ENCODE measurements at regions not wholly inside any gene's neighbourhood (a gene's known extent, or its start where the extent isn't known, plus 50 kb on each side); places are given as distances from the start of the nearest gene placed in this dataset.
"Not testable (repeated sequence)": the region's sequence is repeated elsewhere in the genome, so short reads cannot be mapped to it uniquely, and the experiment has no call there.

DNA sequence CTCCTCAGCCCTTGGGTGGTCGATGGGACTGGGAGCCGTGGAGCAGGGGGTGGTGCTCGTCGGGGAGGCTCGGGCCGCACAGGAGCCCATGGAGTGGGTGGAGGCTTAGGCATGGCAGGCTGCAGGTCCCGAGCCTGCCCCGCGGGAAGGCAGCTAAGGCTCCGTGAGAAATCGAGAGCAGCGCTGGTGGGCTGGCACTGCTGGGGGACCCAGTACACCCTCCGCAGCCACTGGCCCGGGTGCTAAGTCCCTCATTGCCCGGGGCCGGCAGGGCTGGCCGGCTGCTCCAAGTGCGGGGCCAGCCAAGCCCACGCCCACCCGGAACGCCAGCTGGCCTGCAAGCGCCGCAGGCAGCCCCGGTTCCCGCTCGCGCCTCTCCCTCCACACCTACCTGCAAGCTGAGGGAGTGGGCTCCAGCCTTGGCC is 416.7 kb downstream of the KCNA4 start:
- CTCF ChIA-PET; H3K4me1 ChIP-seq (ENCODE audit: control insufficient read depth, extremely low read depth, insufficient read depth, low read length); H3K36me3 ChIP-seq (ENCODE audit: control insufficient read depth in 2 of 2, extremely low read depth in 1 of 2, insufficient read depth in 2 of 2, low read length in 2 of 2); DNase-seq (ENCODE audit: low read depth, low spot score); H3K79me2 ChIP-seq (ENCODE audit: control insufficient read depth, insufficient read depth, low read length); H3K9me1 ChIP-seq (replicated peaks; ENCODE audit: control insufficient read depth, extremely low read depth, insufficient read depth, low read length); H3K4me3 ChIP-seq (replicated peaks in 1 of 3; ENCODE audit: insufficient read depth in 1 of 3, low read depth in 1 of 3, low read length in 3 of 3); H3K4me2 ChIP-seq (ENCODE audit: insufficient read depth, low read length); intact Hi-C loops (cut with micrococcal nuclease); POLR2A ChIA-PET; H3K27ac ChIP-seq (ENCODE audit: insufficient read depth, low read depth, low read length); H3K27me3 ChIP-seq (ENCODE audit: control insufficient read depth in 2 of 2, insufficient read depth in 2 of 2, low read length in 2 of 2); H4K20me1 ChIP-seq (replicated peaks; ENCODE audit: control insufficient read depth, extremely low read depth, insufficient read depth, low read length); H3K9me3 ChIP-seq (replicated peaks; ENCODE audit: control insufficient read depth, insufficient read depth, low read length); dilution Hi-C loops (cut with MboI; ENCODE audit: extremely low pct_ligation_motif_present, low sequenced_read_pairs); H3K9ac ChIP-seq (replicated peaks; ENCODE audit: extremely low read depth, insufficient read depth, low read length); H2AFZ ChIP-seq (ENCODE audit: low read depth, low read length); BruUV-seq (replicated peaks); FAIRE-seq: not testable (repeated sequence)

DNA sequence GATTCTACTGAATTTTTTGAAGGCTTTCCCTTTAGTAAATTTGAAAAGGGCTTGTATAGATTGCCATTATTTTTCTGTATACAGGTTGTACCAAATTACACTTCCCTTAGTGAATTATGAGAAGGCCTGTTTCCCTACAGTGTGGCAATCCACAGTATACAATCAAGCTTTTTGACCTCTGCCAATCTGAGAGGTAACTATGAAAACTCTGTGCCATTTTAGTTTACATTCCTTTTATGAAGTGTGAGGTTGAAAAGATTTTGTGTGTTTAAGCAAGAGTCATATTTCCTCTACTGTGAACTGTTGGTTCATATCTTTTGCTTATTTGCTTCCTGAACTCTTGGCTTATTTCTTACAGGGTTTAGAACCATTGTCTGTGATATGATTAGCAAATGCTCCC is 432.5 kb downstream of the KCNA4 start:
- Histone ChIP-seq H3K4me2 (ENCODE audit: insufficient read depth, low read length) (no peak overlapping the region), H3K9ac (replicated peaks; ENCODE audit: extremely low read depth, insufficient read depth, low read length) (no peak overlapping the region), H3K27me3 (ENCODE audit: control insufficient read depth in 2 of 2, insufficient read depth in 2 of 2, low read length in 2 of 2) (no peaks in the 10 kb centered on the region), H3K79me2 (ENCODE audit: control insufficient read depth, insufficient read depth, low read length) (no peaks in the 10 kb centered on the region), H3K36me3 (ENCODE audit: control insufficient read depth in 2 of 2, extremely low read depth in 1 of 2, insufficient read depth in 2 of 2, low read length in 2 of 2) (no peaks in the 10 kb centered on the region), H2AFZ (ENCODE audit: low read depth, low read length) (no peak overlapping the region), H3K4me1 (ENCODE audit: control insufficient read depth, extremely low read depth, insufficient read depth, low read length) (no peaks in the 10 kb centered on the region), H3K9me1 (replicated peaks; ENCODE audit: control insufficient read depth, extremely low read depth, insufficient read depth, low read length) (no peaks in the 10 kb centered on the region), H3K9me3 (replicated peaks; ENCODE audit: control insufficient read depth, insufficient read depth, low read length) (no peaks in the 10 kb centered on the region), H3K4me3 (replicated peaks in 1 of 3; ENCODE audit: insufficient read depth in 1 of 3, low read depth in 1 of 3, low read length in 3 of 3) (no peak overlapping the region), H3K27ac (ENCODE audit: insufficient read depth, low read depth, low read length) (no peak overlapping the region), H4K20me1 (replicated peaks; ENCODE audit: control insufficient read depth, extremely low read depth, insufficient read depth, low read length) (no peaks in the 10 kb centered on the region)
- BruUV-seq (replicated peaks): no TSS peak
- DNase-seq (ENCODE audit: low read depth, low spot score) (peak; percentile 23), FAIRE-seq (no peak)
- CTCF ChIA-PET: no interaction called here
- POLR2A ChIA-PET: no interaction called here
- TF ChIP-seq FOS (IDR thresholded peaks at IDR 0.05; ENCODE audit: borderline replicate concordance, insufficient read depth, low read length) (no peak), JUN (IDR thresholded peaks at IDR 0.05; ENCODE audit: borderline replicate concordance, insufficient read depth, insufficient read length, low read depth) (no peak), GATA2 (IDR thresholded peaks at IDR 0.05; ENCODE audit: insufficient read depth, insufficient read length, low read depth, low read length) (no peak), POLR2A (IDR thresholded peaks at IDR 0.05; ENCODE audit: low read depth, low read length) (no peak), POLR2AphosphoS5 (IDR thresholded peaks at IDR 0.05; ENCODE audit: insufficient read depth, low read depth, low read length) (no peak)
- TF ChIP-seq, protein P1, sequence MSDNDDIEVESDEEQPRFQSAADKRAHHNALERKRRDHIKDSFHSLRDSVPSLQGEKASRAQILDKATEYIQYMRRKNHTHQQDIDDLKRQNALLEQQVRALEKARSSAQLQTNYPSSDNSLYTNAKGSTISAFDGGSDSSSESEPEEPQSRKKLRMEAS (IDR thresholded peaks at IDR 0.05; ENCODE audit: insufficient read depth, insufficient read length): no peak
- TF ChIP-seq, protein P2, sequence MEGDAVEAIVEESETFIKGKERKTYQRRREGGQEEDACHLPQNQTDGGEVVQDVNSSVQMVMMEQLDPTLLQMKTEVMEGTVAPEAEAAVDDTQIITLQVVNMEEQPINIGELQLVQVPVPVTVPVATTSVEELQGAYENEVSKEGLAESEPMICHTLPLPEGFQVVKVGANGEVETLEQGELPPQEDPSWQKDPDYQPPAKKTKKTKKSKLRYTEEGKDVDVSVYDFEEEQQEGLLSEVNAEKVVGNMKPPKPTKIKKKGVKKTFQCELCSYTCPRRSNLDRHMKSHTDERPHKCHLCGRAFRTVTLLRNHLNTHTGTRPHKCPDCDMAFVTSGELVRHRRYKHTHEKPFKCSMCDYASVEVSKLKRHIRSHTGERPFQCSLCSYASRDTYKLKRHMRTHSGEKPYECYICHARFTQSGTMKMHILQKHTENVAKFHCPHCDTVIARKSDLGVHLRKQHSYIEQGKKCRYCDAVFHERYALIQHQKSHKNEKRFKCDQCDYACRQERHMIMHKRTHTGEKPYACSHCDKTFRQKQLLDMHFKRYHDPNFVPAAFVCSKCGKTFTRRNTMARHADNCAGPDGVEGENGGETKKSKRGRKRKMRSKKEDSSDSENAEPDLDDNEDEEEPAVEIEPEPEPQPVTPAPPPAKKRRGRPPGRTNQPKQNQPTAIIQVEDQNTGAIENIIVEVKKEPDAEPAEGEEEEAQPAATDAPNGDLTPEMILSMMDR (IDR thresholded peaks at IDR 0.05; ENCODE audit: extremely low read depth in 1 of 2, insufficient read depth in 1 of 2, low read depth in 1 of 2, low read length in 2 of 2): no peak
- dilution Hi-C loops (cut with MboI; ENCODE audit: extremely low pct_ligation_motif_present, low sequenced_read_pairs) (no loop called here), intact Hi-C loops (cut with micrococcal nuclease) (no loop called here)
